ENCODE measurements at regions not wholly inside any gene's neighbourhood (a gene's known extent, or its start where the extent isn't known, plus 50 kb on each side); places are given as distances from the start of the nearest gene placed in this dataset.

GRCh38 chr18:65215865-65216466 is 534.8 kb upstream of the CDH7 start:
- no peak for TF ChIP-seq SPI1 (IDR thresholded peaks at IDR 0.05; ENCODE audit: borderline replicate concordance, low read depth)
- TF ChIP-seq CTCF (IDR thresholded peaks at IDR 0.05; ENCODE audit: insufficient read depth, low read length) = no peak
- TF ChIP-seq GABPA (IDR thresholded peaks at IDR 0.05; ENCODE audit: low read depth) = no peak
- TF ChIP-seq REST (IDR thresholded peaks at IDR 0.05; ENCODE audit: insufficient replicate concordance, low read depth) = no peak
